ENCODE measurements at regions not wholly inside any gene's neighbourhood (a gene's known extent, or its start where the extent isn't known, plus 50 kb on each side); places are given as distances from the start of the nearest gene placed in this dataset.

DNA sequence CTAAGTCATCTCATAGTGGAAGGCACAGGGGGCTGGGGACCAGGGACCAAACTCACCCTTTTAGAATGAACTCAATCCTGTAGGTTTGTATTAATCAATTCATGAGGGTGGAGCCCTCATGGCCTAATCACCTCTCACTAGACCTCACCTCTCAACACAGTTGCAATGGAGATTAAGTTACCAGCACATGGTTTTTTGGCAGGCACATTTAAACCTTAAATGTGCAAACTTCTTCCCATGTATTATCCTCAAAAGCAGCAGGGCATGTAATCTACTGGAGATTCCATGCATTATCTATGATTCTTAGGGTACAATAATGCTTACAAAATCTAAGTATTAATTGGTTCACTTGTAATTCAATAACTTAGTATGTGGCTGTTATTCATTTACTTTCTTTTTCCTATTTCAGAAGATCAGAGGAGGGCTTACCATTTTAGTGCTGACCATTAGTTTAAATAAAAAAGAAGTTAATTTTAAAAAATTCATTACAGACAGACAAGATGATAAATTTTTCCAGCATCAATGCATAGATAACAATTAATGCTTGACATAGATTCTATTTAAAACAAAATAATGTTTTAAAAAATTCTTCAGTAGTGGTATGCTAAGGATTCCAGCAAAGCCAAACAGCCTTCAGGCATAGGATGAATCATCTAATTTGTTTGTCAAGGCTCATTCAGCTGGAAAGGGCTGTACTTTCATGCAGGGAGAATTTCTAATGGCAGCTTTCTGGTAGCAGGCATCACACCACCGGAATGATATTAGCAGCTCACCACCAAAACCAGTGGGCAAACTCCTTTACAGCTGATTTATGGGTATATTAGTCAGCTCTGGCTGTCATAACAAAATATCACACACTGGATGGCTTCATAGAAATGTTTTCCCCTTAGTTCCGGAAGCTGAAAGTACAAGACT lies 124.6 kb upstream of the ZNF648 start:
- Histone ChIP-seq H3K4me1 (ENCODE audit: control insufficient read depth, extremely low read depth, insufficient read depth, low read length) (no peaks in the 10 kb centered on the region), H3K4me3 (replicated peaks in 1 of 4; ENCODE audit: control extremely low read depth in 1 of 4, insufficient read depth in 1 of 4, low read depth in 3 of 4, low read length in 4 of 4) (no peak overlapping the region), H3K4me2 (ENCODE audit: extremely low read depth, insufficient read depth, low read length) (no peak overlapping the region), H3K79me2 (ENCODE audit: control insufficient read depth, insufficient read depth, low read length) (no peaks in the 10 kb centered on the region), H4K20me1 (ENCODE audit: control insufficient read depth, extremely low read depth, insufficient read depth, low read length) (no peaks in the 10 kb centered on the region), H3K36me3 (ENCODE audit: control insufficient read depth, insufficient read depth, low read length) (no peaks in the 10 kb centered on the region), H3K9me3 (ENCODE audit: control insufficient read depth, insufficient read depth, low read depth, low read length) (no peaks in the 10 kb centered on the region), H2AFZ (ENCODE audit: low read length) (no peak overlapping the region), H3K27ac (ENCODE audit: insufficient read depth, low read length) (no peak overlapping the region), H3K9ac (ENCODE audit: insufficient read depth, low read length) (no peak overlapping the region), H3K27me3 (ENCODE audit: control insufficient read depth, insufficient read depth, low read length) (no peaks in the 10 kb centered on the region)
- no peak for TF ChIP-seq EZH2 (IDR thresholded peaks at IDR 0.05; ENCODE audit: low read length, missing control alignments)
- TF ChIP-seq, protein P1, sequence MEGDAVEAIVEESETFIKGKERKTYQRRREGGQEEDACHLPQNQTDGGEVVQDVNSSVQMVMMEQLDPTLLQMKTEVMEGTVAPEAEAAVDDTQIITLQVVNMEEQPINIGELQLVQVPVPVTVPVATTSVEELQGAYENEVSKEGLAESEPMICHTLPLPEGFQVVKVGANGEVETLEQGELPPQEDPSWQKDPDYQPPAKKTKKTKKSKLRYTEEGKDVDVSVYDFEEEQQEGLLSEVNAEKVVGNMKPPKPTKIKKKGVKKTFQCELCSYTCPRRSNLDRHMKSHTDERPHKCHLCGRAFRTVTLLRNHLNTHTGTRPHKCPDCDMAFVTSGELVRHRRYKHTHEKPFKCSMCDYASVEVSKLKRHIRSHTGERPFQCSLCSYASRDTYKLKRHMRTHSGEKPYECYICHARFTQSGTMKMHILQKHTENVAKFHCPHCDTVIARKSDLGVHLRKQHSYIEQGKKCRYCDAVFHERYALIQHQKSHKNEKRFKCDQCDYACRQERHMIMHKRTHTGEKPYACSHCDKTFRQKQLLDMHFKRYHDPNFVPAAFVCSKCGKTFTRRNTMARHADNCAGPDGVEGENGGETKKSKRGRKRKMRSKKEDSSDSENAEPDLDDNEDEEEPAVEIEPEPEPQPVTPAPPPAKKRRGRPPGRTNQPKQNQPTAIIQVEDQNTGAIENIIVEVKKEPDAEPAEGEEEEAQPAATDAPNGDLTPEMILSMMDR (conservative IDR thresholded peaks at IDR 0.05 in 1 of 2, IDR thresholded peaks at IDR 0.05 in 1 of 2; ENCODE audit: low read depth in 1 of 2, low read length in 2 of 2): no peak
- DNase-seq (ENCODE audit: low read depth in 2 of 2): peak; percentile 32 to 96

GRCh38 chr1:182185136-182185535 lies 123.6 kb upstream of the ZNF648 start:
- no peaks in the 10 kb centered on the region for H3K27me3 ChIP-seq (ENCODE audit: control insufficient read depth, insufficient read depth, low read length)

DNA sequence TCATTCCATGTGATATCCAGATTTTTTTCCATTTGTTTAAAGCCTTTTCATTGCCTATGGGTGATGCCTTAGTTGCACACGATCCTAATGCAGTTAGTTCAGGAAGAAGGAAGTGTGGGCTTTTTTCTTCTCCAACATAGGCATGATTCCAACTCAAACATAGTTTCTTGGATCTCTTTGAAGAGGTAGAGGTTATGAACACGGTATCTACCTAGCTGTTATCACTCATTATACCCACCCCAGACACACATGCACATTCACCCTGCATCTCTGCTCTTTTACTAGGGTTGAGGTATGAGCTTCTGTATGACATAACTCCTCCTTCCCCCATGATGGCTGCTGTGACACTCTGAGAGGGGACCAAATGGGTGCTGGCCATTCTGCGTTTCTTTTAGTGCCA lies 122.1 kb upstream of the ZNF648 start:
- H3K36me3 ChIP-seq (ENCODE audit: control insufficient read depth, insufficient read depth, low read length): no peaks in the 10 kb centered on the region
- TF ChIP-seq, protein P1 (conservative IDR thresholded peaks at IDR 0.05 in 1 of 2, IDR thresholded peaks at IDR 0.05 in 1 of 2; ENCODE audit: low read depth in 1 of 2, low read length in 2 of 2): no peak
- TF ChIP-seq EZH2 (IDR thresholded peaks at IDR 0.05; ENCODE audit: low read length, missing control alignments): no peak
- no peaks in the 10 kb centered on the region for H3K9me3 ChIP-seq (ENCODE audit: control insufficient read depth, insufficient read depth, low read depth, low read length)
- no peak overlapping the region for H3K27ac ChIP-seq (ENCODE audit: insufficient read depth, low read length)
- H4K20me1 ChIP-seq (ENCODE audit: control insufficient read depth, extremely low read depth, insufficient read depth, low read length): no peaks in the 10 kb centered on the region
- no peak overlapping the region for H3K4me2 ChIP-seq (ENCODE audit: extremely low read depth, insufficient read depth, low read length)
- H2AFZ ChIP-seq (ENCODE audit: low read length): no peak overlapping the region
- no peak overlapping the region for H3K9ac ChIP-seq (ENCODE audit: insufficient read depth, low read length)
- no peaks in the 10 kb centered on the region for H3K4me1 ChIP-seq (ENCODE audit: control insufficient read depth, extremely low read depth, insufficient read depth, low read length)
- H3K27me3 ChIP-seq (ENCODE audit: control insufficient read depth, insufficient read depth, low read length): no peaks in the 10 kb centered on the region
- no peak for DNase-seq (ENCODE audit: low read depth in 2 of 2)
- no peak overlapping the region for H3K4me3 ChIP-seq (replicated peaks in 1 of 4; ENCODE audit: control extremely low read depth in 1 of 4, insufficient read depth in 1 of 4, low read depth in 3 of 4, low read length in 4 of 4)
- no peaks in the 10 kb centered on the region for H3K79me2 ChIP-seq (ENCODE audit: control insufficient read depth, insufficient read depth, low read length)

More at GRCh38 chr1:182185136-182185535, 123.6 kb upstream of the ZNF648 start:
- Histone ChIP-seq H2AFZ (ENCODE audit: low read length) (no peak overlapping the region), H3K4me2 (ENCODE audit: extremely low read depth, insufficient read depth, low read length) (no peak overlapping the region), H3K4me1 (ENCODE audit: control insufficient read depth, extremely low read depth, insufficient read depth, low read length) (no peaks in the 10 kb centered on the region), H3K4me3 (replicated peaks in 1 of 4; ENCODE audit: control extremely low read depth in 1 of 4, insufficient read depth in 1 of 4, low read depth in 3 of 4, low read length in 4 of 4) (no peak overlapping the region), H3K36me3 (ENCODE audit: control insufficient read depth, insufficient read depth, low read length) (no peaks in the 10 kb centered on the region), H3K9me3 (ENCODE audit: control insufficient read depth, insufficient read depth, low read depth, low read length) (no peaks in the 10 kb centered on the region), H3K27ac (ENCODE audit: insufficient read depth, low read length) (no peak overlapping the region), H3K9ac (ENCODE audit: insufficient read depth, low read length) (no peak overlapping the region), H3K79me2 (ENCODE audit: control insufficient read depth, insufficient read depth, low read length) (no peaks in the 10 kb centered on the region), H4K20me1 (ENCODE audit: control insufficient read depth, extremely low read depth, insufficient read depth, low read length) (no peaks in the 10 kb centered on the region)
- TF ChIP-seq, protein P1 (conservative IDR thresholded peaks at IDR 0.05 in 1 of 2, IDR thresholded peaks at IDR 0.05 in 1 of 2; ENCODE audit: low read depth in 1 of 2, low read length in 2 of 2): no peak
- no peak for TF ChIP-seq EZH2 (IDR thresholded peaks at IDR 0.05; ENCODE audit: low read length, missing control alignments)
- no peak for DNase-seq (ENCODE audit: low read depth in 2 of 2)
